Colonic mucosa (tissue), 4 donors: ENCODE measurements at regions not wholly inside any gene's neighbourhood (a gene's known extent, or its start where the extent isn't known, plus 50 kb on each side); places are given as distances from the start of the nearest gene placed in this dataset.

Experiments
- DNase-seq: peaks from one replicate; pipeline ENCODE4 v3.0.0-alpha.2; 2020
- H3K27ac ChIP-seq: fragments of 200-600 bp; one replicate; pipeline ENCODE4 v1.8.0; 2021
- H3K27me3 ChIP-seq: fragments of 200-600 bp; one replicate; pipeline ENCODE4 v1.8.0; 2021
- H3K36me3 ChIP-seq: fragments of 200-600 bp; one replicate; pipeline ENCODE4 v1.8.0; 2021
- H3K4me1 ChIP-seq: fragments of 200-600 bp; one replicate; pipeline ENCODE4 v1.8.0; 2021; ENCODE audit warnings: mild to moderate bottlenecking
- H3K4me3 ChIP-seq: fragments of 200-600 bp; one replicate; pipeline ENCODE4 v1.8.0; 2021
- H3K9ac ChIP-seq, 2 donors: one replicate each; pipeline ENCODE4 v1.7.0; 2013; ENCODE audit warnings: control low read depth in 2 of 2, low read depth in 2 of 2, low read length in 2 of 2
- H3K9me3 ChIP-seq: fragments of 200-600 bp; one replicate; pipeline ENCODE4 v1.8.0; 2021
- CTCF ChIP-seq: fragments of 200-600 bp; IDR thresholded peaks from one replicate; pipeline ENCODE4 v1.8.0; 2022; ENCODE audit warnings: antibody characterized with exemption, mild to moderate bottlenecking
- intact Hi-C: fragments of 100-400 bp; cut with DNase I; formaldehyde crosslinking; loops from one replicate; pipeline ENCODE4 v1.14.1; 2022
- donor health status: healthy.
- donor health status: DM: no; HTN: no; CAD: no.
- donor health status: DM: no; HTN: no; CAD: no.

DNA sequence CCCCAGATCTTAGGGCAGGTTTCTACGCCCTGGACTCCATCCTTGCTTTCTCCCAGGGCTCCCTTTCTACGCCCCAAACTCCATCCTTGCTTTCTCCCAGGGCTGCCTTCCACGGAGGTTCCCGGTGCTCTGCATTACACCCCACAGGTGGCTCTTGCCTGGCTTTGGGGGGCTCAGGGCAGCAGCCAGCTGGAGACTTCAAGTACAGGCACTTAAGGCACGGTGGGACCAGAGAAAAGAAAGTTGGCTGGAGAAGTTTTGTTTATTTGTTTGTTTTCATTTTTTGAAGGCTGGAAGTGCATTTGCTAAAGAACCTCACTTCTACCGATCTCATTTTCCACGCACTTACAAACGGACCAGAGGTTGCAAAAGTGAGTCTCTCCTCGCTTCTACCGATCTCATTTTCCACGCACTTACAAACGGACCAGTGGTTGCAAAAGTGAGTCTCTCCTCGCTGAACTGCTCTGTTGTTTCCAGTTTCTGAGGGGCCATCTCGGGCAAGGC, 103.8 kb upstream of the MED13L start:
- intact Hi-C loops: no loop called here
- no peaks in the 10 kb centered on the region for H3K36me3 ChIP-seq
- H3K9me3 ChIP-seq: no peaks in the 10 kb centered on the region
- no peak overlapping the region for H3K4me3 ChIP-seq
- no peak overlapping the region for H3K9ac ChIP-seq
- no peaks in the 10 kb centered on the region for H3K4me1 ChIP-seq
- no peaks in the 10 kb centered on the region for H3K27me3 ChIP-seq
- no peak overlapping the region for H3K27ac ChIP-seq
- no peak for DNase-seq
- TF ChIP-seq CTCF: no peak

DNA sequence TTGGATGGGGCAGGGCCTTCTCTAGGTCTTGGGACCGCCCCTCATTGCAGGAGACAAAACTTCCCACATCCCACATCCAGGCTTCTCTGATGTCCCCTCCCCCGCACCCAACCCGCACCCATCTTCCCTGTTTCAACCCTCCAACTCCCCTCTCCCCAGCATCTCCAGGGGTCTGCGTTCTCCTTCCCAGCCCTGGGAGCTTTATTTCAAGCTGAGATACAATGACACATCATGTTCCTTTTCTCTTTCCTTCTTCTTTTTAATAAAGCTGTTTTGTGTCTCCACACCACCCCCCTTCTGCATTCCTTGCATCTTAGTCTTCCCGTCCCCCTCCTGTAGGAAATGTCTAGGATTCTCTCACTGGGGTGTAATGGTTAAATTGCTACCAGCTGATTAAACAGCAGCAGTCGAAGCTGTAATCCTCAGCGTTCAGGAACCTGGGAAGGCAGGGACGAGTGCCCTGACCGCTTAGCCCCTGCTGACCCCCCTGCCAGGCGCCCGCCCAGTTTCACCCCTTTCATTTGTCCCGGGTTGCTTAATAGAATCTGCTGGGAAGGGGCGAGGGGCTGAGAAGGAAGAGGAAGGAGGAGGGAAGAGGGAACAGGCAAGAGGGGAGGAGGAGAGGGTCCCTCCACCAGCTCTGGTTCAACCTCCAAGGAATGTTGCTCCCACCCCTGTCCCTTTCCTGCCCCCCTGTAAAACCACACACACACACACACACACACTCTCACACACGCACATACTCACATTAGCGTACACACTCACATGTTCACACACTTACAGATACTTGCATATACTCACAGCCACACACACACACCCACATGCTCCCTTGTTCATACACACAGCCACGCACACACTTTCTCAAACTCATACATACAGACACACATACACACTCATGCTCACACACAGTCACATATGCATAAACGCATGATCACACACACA, 104.5 kb upstream of the MED13L start:
- TF ChIP-seq CTCF: no peak
- DNase-seq: no peak
- H3K9me3 ChIP-seq: no peaks in the 10 kb centered on the region
- no peak overlapping the region for H3K27ac ChIP-seq
- no peaks in the 10 kb centered on the region for H3K27me3 ChIP-seq
- no peak overlapping the region for H3K4me3 ChIP-seq
- intact Hi-C loops: no loop called here
- no peaks in the 10 kb centered on the region for H3K36me3 ChIP-seq
- no peaks in the 10 kb centered on the region for H3K4me1 ChIP-seq
- H3K9ac ChIP-seq: no peak overlapping the region

DNA sequence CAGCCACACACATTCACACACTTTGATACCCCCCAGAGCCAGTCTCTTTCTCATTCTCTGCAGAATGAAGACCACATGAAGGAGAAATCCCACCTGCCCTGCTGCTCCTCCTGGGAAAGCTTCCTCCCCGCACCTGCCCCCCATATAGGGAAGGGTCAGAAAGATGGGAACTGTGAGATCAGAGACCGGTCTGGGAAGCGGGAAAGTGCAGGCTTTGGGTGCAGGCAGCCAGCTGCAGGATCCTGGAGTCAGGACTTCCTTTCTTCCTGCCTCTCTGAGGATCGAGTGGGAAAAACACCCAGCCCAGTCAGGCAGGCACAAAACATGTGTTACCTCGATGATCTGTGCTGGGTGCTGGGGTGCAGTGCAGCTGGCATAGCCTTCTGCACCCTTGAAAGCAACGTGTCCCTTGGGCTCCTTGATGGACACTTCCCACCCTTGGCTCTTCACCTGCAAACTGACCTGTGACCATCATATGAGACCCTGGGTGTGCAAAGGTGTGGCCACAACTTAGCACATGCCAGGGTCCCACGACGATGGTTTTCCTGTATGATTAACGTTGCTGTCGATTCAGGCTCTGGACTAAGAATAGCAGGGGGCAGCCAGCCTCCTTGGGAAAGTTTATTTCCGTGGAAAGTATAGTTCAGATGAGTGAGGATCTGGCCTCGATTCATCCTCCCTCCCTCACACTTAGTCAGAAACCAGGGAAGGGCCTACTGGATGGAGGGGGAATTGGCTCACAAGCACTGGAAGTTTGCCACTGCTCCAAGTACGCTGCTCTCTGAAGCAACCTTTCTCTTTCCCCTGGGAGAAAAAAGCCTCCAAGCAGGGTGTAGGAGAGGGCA, 105.4 kb upstream of the MED13L start:
- no peak for TF ChIP-seq CTCF
- no peak for DNase-seq
- no peaks in the 10 kb centered on the region for H3K27me3 ChIP-seq
- no peak overlapping the region for H3K4me3 ChIP-seq
- no peak overlapping the region for H3K27ac ChIP-seq
- H3K9ac ChIP-seq: peak overlapping the region in 1 of 2 donors; percentile 20
- H3K9me3 ChIP-seq: no peaks in the 10 kb centered on the region
- H3K36me3 ChIP-seq: no peaks in the 10 kb centered on the region
- intact Hi-C loops: no loop called here
- no peaks in the 10 kb centered on the region for H3K4me1 ChIP-seq

- intact Hi-C loops: no loop called here
- H3K36me3 ChIP-seq: no peaks in the 10 kb centered on the region
- no peak overlapping the region for H3K4me3 ChIP-seq
- no peak overlapping the region for H3K9ac ChIP-seq
- no peaks in the 10 kb centered on the region for H3K9me3 ChIP-seq
- no peak for TF ChIP-seq CTCF
- no peak for DNase-seq
- H3K27ac ChIP-seq: no peak overlapping the region
- no peaks in the 10 kb centered on the region for H3K4me1 ChIP-seq
- H3K27me3 ChIP-seq: no peaks in the 10 kb centered on the region
Observed at GRCh38 chr12:116384175-116384574, 106.7 kb upstream of the MED13L start.

GRCh38 chr12:116384691-116385485, 107.4 kb upstream of the MED13L start:
- Histone ChIP-seq H3K27ac (no peak overlapping the region), H3K4me1 (no peaks in the 10 kb centered on the region)
- intact Hi-C loops: no loop called here

More at GRCh38 chr12:116384691-116385485, 107.4 kb upstream of the MED13L start:
- TF ChIP-seq CTCF: no peak
- no peaks in the 10 kb centered on the region for H3K9me3 ChIP-seq
- H3K36me3 ChIP-seq: no peaks in the 10 kb centered on the region
- no peaks in the 10 kb centered on the region for H3K27me3 ChIP-seq
- DNase-seq: no peak
- no peak overlapping the region for H3K9ac ChIP-seq
- no peak overlapping the region for H3K4me3 ChIP-seq
